Body of pancreas (tissue), 4 donors: ENCODE measurements at regions not wholly inside any gene's neighbourhood (a gene's known extent, or its start where the extent isn't known, plus 50 kb on each side); places are given as distances from the start of the nearest gene placed in this dataset.

ENCODE experiments used
- POLR2A ChIP-seq, 3 donors: fragments of 450-650 bp; IDR thresholded peaks; one replicate each; pipeline ENCODE4 v1.6.1; 2016; ENCODE audit warnings: antibody characterized with exemption in 3 of 3, mild to moderate bottlenecking in 2 of 3
- TF ChIP-seq, protein P1 (sequence below), 7 experiments: fragments of 450-650 bp in 4 of 7; fragments of 200-600 bp in 3 of 7; sonication (generic) in 3 of 7; IDR thresholded peaks; one replicate each; pipeline ENCODE4 v1.5.1; 2016 to 2019; ENCODE audit warnings: antibody characterized with exemption in 7 of 7

DNA sequence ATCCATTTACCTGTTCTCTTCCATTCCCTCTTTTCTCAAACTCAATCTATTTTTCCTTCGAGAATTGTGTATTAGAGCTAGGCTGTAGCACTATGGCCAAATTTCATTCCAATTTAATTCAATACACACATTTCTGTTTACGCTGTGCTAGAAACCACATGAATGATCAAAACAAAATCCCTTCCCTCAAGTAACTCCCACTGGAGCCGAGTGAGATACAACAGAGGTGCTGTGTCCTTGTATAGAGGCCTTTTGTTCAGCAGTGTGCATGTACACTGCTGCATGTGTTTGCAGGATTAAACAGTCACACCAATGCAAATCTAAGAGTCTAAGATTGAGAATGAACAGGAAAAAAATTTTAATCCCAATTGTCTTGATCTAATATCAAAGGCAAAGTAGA lies 734.2 kb downstream of the RAPGEF2 start:
- TF ChIP-seq, protein P1, sequence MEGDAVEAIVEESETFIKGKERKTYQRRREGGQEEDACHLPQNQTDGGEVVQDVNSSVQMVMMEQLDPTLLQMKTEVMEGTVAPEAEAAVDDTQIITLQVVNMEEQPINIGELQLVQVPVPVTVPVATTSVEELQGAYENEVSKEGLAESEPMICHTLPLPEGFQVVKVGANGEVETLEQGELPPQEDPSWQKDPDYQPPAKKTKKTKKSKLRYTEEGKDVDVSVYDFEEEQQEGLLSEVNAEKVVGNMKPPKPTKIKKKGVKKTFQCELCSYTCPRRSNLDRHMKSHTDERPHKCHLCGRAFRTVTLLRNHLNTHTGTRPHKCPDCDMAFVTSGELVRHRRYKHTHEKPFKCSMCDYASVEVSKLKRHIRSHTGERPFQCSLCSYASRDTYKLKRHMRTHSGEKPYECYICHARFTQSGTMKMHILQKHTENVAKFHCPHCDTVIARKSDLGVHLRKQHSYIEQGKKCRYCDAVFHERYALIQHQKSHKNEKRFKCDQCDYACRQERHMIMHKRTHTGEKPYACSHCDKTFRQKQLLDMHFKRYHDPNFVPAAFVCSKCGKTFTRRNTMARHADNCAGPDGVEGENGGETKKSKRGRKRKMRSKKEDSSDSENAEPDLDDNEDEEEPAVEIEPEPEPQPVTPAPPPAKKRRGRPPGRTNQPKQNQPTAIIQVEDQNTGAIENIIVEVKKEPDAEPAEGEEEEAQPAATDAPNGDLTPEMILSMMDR (IDR thresholded peaks at IDR 0.05): no peak
- no peak for TF ChIP-seq POLR2A (IDR thresholded peaks at IDR 0.05)
